Endothelial cell of umbilical vein (primary cell): ENCODE measurements at regions not wholly inside any gene's neighbourhood (a gene's known extent, or its start where the extent isn't known, plus 50 kb on each side); places are given as distances from the start of the nearest gene placed in this dataset.
"Not testable (repeated sequence)": the region's sequence is repeated elsewhere in the genome, so short reads cannot be mapped to it uniquely, and the experiment has no call there.

Experiments used
- EZH2 ChIP-seq: IDR thresholded peaks from 2 replicates; pipeline ENCODE4 v1.6.1; 2012; ENCODE audit warnings: borderline replicate concordance, low read depth, mild to moderate bottlenecking, moderate library complexity, low read length, inconsistent platforms; ENCODE audit not compliant: severe bottlenecking
- POLR2A ChIP-seq: IDR thresholded peaks from 2 replicates; pipeline ENCODE4 v1.6.1; 2012; ENCODE audit warnings: low read depth, mild to moderate bottlenecking, control low read depth, low read length
- TF ChIP-seq, protein P1 (sequence below), 2 donors: IDR thresholded peaks; 1 replicate in 1 of 2; 2 replicates in 1 of 2; pipeline ENCODE4 v1.5.1; 2011; ENCODE audit warnings: low read length in 2 of 2, mild to moderate bottlenecking in 2 of 2, moderate library complexity in 2 of 2, control low read depth in 1 of 2, inconsistent platforms in 1 of 2, low read depth in 1 of 2; ENCODE audit not compliant: insufficient read depth in 1 of 2; ENCODE audit errors: extremely low read depth in 1 of 2
- TF ChIP-seq, protein P2 (sequence below): IDR thresholded peaks from 2 replicates; pipeline ENCODE4 v1.6.1; 2011; ENCODE audit not compliant: insufficient read depth, insufficient read length

DNA sequence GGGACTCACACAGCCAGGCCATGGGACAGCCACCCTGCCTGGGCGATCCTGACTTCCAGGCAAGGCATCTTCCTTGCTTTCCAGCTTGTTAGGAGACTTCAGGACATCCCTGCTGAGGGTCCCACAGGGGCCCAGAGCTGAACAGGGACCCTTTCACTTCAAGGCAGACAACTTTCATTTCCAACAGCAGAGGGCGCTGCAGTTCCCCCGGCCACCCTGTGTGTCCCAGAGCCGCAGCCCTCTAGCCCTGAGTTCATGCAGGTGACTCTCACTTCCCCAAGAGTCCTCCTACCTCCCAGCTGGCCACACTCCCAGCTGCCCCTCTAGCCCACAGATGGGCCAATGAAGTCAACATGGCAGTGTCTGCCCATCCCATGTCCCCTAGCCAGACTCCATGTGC is 1556.0 kb downstream of the FOXD4L5 start:
- not testable (repeated sequence) for TF ChIP-seq POLR2A, EZH2
- TF ChIP-seq, protein P1, sequence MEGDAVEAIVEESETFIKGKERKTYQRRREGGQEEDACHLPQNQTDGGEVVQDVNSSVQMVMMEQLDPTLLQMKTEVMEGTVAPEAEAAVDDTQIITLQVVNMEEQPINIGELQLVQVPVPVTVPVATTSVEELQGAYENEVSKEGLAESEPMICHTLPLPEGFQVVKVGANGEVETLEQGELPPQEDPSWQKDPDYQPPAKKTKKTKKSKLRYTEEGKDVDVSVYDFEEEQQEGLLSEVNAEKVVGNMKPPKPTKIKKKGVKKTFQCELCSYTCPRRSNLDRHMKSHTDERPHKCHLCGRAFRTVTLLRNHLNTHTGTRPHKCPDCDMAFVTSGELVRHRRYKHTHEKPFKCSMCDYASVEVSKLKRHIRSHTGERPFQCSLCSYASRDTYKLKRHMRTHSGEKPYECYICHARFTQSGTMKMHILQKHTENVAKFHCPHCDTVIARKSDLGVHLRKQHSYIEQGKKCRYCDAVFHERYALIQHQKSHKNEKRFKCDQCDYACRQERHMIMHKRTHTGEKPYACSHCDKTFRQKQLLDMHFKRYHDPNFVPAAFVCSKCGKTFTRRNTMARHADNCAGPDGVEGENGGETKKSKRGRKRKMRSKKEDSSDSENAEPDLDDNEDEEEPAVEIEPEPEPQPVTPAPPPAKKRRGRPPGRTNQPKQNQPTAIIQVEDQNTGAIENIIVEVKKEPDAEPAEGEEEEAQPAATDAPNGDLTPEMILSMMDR (IDR thresholded peaks at IDR 0.05; ENCODE audit: extremely low read depth in 1 of 2, insufficient read depth in 1 of 2, low read depth in 1 of 2, low read length in 2 of 2) = not testable (repeated sequence)
- TF ChIP-seq, protein P2, sequence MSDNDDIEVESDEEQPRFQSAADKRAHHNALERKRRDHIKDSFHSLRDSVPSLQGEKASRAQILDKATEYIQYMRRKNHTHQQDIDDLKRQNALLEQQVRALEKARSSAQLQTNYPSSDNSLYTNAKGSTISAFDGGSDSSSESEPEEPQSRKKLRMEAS = not testable (repeated sequence)
